ENCODE measurements at regions not wholly inside any gene's neighbourhood (a gene's known extent, or its start where the extent isn't known, plus 50 kb on each side); places are given as distances from the start of the nearest gene placed in this dataset.
"Not testable (repeated sequence)": the region's sequence is repeated elsewhere in the genome, so short reads cannot be mapped to it uniquely, and the experiment has no call there.

DNA sequence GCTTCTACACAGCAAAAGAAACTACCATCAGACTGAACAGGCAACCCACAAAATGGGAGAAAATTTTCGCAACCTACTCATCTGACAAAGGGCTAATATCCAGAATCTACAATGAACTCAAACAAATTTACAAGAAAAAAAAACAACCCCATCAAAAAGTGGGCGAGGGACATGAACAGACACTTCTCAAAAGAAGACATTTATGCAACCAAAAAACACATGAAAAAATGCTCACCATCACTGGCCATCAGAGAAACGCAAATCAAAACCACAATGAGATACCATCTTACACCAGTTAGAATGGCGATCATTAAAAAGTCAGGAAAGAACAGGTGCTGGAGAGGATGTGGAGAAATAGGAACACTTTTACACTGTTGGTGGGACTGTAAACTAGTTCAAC is 171.8 kb upstream of the IL12B start:
- not testable (repeated sequence) for DNase-seq (ENCODE audit: low read depth)

- no peak for DNase-seq (ENCODE audit: low read depth)
Measured at GRCh38 chr5:159503236-159503635, 172.9 kb upstream of the IL12B start.

DNA sequence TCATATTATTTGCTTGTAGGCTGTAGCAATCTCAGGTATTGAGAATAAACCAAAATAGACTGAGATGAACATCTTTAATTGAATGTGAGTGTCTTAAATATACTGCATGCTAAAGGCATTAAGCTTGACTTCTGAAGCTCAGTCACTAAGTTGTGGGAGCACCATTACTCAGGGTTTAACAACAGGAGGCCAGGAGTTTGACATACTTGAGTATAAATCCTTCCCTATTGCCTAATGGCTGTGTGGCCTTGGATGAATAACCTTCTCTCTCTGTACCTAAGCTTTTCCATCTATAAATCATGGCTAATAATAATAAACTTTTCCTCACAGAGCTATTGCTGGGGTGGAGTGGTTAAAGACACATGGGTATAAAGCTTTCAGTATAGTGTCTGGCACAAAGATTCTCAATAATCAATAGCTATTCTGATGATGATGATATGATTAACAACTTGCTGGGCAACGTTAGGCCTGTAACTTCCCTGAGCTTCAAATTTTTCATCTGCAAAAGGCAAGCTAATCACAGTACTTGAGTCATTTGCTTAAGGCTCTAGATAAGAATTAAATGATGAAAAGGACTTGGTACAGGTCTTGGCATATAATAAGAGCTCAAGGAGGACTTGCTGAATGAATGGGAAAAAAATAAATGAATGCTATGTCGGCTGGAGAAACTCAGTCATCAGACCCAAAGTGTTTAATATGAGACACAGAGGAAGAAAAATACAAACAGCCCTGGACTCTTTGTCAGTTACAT is 174.0 kb upstream of the IL12B start:
- DNase-seq (ENCODE audit: low read depth), result no peak

GRCh38 chr5:159504857-159505304 is 174.6 kb upstream of the IL12B start:
- DNase-seq (ENCODE audit: low read depth), result no peak

GRCh38 chr5:159507055-159507454 is 176.8 kb upstream of the IL12B start:
- DNase-seq (ENCODE audit: low read depth), result no peak

DNA sequence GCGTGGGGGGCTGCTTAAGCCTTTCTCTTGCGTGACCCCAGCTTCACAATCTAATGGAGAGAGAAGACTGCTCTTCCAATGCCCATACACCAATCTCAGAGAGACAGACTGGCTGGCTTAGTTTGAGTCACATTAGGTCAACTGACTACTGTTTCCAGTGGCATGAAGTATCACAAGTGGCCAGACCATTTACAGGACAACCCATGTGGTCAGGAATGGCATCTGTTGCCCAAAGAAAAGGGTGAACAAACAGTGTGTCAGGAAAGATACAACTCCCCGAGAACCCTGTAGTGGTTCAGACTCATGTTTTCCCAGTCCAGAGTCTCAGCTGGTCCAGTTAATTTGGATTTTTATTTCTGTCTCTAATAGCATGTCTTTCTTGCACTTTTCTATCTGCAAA is 177.4 kb upstream of the IL12B start:
- no peak for DNase-seq (ENCODE audit: low read depth)

DNA sequence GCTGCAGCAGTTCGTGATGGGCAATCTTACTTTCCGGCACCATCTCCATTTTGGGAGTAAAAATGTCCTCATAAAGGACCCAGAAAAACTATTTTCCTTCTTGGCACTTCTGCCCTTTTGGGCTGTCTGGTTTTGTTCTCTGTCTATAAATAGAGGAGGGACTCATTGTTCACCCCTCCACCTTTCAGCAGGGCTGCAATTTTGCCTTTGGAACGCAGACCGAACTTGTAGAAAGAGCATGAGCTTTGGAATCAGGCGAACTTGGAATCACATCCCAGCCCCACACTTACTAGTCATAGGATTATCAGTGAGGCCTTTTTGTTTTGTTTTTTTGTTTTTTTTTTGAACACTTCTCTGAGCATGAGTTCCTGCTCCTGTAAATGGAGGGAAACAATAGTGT is 178.1 kb upstream of the IL12B start:
- no peak for DNase-seq (ENCODE audit: low read depth)

DNA sequence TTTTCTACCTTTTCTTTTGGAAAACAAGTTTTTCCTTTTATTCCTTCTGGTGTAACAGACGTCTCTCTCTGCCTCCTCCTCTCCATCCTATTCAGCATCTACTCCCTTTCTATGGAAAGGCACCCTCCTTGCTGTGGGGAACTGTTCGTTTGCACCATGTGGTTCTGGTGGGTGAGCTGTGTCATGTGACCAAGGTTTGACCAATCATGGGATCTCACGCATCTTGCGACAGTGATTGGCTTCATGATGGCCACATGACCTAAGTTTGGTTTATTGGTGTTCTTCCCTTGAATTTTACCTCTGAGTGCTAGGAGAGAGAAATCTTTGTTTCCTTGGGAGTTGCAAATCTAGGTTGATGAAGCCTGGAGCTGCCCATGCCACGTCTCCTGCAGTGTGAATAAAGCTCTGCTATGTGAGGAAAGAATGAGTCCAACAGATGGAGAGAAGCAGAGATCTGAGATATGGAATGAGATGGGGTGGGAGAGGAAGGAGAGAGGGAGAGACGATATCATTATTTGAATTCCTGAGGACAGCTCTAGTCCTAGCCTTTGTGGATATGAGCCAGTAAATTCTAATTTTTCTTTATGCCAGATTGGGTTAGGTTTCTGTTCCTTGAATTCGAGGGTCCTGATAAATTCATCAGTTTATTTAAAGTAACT is 178.8 kb upstream of the IL12B start:
- no peak for DNase-seq (ENCODE audit: low read depth)

- DNase-seq (ENCODE audit: low read depth), result no peak
Measured at GRCh38 chr5:159510282-159510681, 180.0 kb upstream of the IL12B start.

- no peak for DNase-seq (ENCODE audit: low read depth)
Measured at GRCh38 chr5:159511570-159511969, 181.3 kb upstream of the IL12B start.

- no peak for DNase-seq (ENCODE audit: low read depth)
Measured at GRCh38 chr5:159512064-159512463, 181.8 kb upstream of the IL12B start.

DNA sequence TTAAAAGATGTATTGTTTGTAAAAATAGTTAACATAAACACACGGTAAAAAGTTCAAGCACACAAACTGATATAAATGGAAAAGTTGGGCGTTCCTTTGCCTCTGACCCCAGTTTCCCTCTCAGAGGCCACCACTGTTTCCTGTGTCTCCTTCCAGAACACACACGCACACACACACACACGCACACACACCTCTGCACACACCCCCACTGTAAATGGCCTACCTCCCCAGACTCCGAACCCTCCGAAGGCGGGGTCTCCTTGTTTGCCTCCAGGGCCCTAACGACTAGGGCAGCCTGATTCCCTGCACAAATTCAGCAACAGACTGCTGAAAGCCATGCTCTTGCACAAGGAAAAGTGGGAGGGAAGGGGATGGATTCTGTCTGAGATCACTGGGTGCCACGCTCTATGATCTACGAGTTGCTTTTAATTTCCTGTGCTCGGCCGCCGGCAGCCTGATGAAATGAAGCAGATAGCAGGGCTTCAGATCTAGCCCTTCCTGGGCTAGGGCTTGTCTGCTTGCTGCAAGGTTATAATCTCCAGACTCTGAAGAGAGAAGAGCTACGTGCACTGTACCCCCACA is 184.0 kb upstream of the IL12B start:
- DNase-seq (ENCODE audit: low read depth), result no peak

- peak; percentile 1 for DNase-seq (ENCODE audit: low read depth)
Measured at GRCh38 chr5:159515197-159515596, 184.9 kb upstream of the IL12B start.

- DNase-seq (ENCODE audit: low read depth), result peak; percentile 75
Measured at GRCh38 chr5:159515909-159516415, 185.7 kb upstream of the IL12B start.

DNA sequence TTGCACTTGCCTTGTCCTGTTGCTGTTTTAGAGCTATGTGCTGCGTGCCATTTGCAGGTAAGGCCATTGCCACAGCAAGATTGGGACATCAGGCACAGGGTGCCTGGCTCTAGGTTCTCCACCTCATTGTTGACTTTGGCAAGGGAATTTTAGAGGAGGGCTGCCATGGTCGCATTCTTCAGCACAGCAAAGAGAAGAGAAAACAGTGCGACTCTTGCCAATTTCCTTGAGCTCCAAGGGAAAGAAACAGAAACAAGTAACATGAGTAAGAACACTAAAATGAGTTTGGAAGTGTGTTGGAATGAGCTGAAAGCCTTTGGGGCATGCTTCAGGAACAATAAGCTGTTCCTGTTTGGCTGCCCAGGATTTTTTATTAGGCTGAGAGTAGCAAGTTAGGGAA is 188.1 kb upstream of the IL12B start:
- no peak for DNase-seq (ENCODE audit: low read depth)

DNA sequence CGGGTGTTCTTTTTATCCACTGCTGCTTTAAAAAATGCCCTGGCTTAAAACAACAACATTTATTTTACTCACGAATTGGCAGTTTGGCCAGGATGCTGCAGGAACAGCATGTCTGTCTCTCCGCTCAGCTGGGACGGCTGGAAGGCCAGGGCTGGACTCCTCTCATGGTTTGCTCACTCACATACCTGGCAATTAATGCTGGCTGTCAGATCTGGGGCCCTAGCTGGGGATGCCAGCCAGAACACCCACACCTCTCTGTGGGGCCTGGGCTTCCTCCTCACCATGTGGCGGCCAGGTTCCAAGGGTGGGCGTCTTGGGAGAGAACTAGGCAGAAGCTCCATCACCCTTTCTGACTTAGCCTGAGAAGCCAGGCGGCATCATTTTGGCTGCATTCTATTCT is 189.1 kb upstream of the IL12B start:
- no peak for DNase-seq (ENCODE audit: low read depth)

DNA sequence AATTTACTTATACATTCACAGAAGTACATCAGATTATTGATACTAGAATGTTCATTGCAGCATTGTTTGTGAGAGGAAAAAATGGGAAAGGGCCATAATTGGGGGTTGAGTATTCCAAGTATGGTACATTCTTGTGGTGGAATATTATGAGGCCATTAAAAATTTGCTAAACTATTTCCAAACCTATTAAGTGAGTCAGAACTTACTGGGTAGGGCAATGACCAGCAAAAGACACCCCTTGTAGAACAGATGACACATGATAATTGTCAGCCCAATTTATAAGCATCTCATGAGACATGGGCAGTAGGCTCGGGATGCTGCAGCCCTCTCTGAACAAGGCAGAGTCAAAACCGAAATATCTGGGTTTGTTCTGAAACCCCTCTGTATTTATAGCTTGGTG is 192.6 kb upstream of the IL12B start:
- no peak for DNase-seq (ENCODE audit: low read depth)

GRCh38 chr5:159524279-159524678 is 194.0 kb upstream of the IL12B start:
- not testable (repeated sequence) for DNase-seq (ENCODE audit: low read depth)

DNA sequence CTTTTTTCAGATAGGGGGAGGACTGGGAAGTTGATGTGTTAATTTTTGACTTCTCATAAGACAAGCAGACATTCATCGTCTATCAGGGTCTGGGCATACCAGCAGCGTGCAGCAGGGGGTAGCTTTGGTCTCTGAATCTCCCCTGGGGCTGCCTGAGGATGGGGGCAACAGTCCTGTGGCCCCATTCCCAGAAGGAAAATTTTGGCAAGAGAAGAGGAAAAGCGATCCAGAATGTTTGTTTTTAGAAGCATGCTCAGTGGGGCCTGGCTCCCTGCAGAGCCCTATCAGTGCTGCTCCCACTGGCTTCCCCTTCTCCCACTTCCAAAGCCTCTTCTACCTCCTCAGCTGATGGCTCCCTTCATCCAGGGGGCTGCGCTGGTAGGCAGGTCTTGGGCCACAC is 194.8 kb upstream of the IL12B start:
- no peak for DNase-seq (ENCODE audit: low read depth)

- no peak for DNase-seq (ENCODE audit: low read depth)
Measured at GRCh38 chr5:159527546-159528254, 197.4 kb upstream of the IL12B start.

DNA sequence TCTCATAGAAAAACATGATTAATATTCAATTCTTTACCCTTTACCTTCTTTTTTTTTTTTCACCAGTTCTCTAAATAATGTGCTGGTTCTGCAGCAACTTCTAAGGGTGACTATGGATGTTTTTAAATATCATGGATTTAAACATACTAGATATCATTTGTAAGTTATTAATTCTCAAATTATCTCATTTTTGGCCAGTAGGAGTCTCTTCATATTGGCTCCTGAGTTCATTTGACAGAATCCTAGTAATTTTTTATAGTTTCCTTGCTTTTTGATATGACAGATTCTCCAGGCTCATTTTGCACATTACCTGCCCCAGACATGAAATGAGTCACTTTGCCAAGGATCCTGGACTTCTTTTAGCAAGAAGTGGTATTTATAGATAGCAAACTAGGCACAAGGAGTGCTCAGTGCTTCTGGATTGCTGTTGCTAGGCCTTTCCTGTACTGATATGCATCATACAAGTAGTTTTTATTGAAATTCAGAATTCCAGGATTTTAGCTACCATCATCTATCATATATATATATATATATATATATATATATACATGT is 201.3 kb upstream of the IL12B start:
- DNase-seq (ENCODE audit: low read depth), result no peak

GRCh38 chr5:159533197-159533596 is 202.9 kb upstream of the IL12B start:
- no peak for DNase-seq (ENCODE audit: low read depth)
